Activated T-cell treated with anti-CD3 and anti-CD28 coated beads, Interleukin-2, amount 50 U/mL, for 24 hours (primary cell): ENCODE measurements at regions not wholly inside any gene's neighbourhood (a gene's known extent, or its start where the extent isn't known, plus 50 kb on each side); places are given as distances from the start of the nearest gene placed in this dataset.

Source experiments
- DNase-seq: peaks from one replicate; pipeline ENCODE4 v3.0.0-alpha.2; 2020
- H3K27ac Mint-ChIP-seq: 2 replicates; pipeline ENCODE4 v1.8.0; 2020; ENCODE audit warnings: mild to moderate bottlenecking, mixed read lengths
- H3K27me3 Mint-ChIP-seq: 2 replicates; pipeline ENCODE4 v1.8.0; 2020; ENCODE audit warnings: mixed read lengths
- H3K36me3 Mint-ChIP-seq: 2 replicates; pipeline ENCODE4 v1.8.0; 2020; ENCODE audit warnings: low read depth, mixed read lengths
- H3K4me1 Mint-ChIP-seq: 2 replicates; pipeline ENCODE4 v1.8.0; 2020; ENCODE audit warnings: low read depth, mixed read lengths
- H3K4me3 Mint-ChIP-seq: 2 replicates; pipeline ENCODE4 v1.8.0; 2020; ENCODE audit warnings: mild to moderate bottlenecking, moderate library complexity, mixed read lengths
- H3K9me3 Mint-ChIP-seq: 2 replicates; pipeline ENCODE4 v1.8.0; 2020; ENCODE audit warnings: mixed read lengths

DNA sequence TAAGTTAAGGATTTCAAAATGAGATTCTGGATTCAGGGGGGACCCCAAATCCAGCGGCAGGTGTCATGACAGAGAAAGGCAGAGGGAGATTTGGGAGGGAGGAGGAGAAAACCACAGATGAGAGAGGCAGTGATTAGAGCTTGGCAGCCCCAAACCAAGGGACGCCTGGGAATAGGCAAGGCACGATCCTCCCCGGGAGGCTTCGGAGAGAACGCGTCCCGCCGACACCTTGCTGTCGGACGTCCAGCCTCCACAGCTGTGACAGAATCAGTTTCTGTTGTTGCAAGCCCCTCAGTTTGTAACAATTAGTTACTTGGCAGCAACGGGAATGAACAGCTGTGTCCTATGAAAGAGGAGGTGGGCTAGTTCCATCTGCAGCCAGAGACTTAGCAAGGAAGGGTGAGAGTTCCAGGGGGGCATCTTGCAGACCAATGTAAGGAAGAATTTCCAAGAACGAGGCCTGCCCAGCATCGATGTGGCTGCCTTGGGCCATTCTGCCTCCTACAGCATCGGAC is 110.7 kb upstream of the SDK2 start:
- Mint-ChIP-seq H3K36me3 (no peaks in the 10 kb centered on the region), H3K4me3 (no peak overlapping the region)

DNA sequence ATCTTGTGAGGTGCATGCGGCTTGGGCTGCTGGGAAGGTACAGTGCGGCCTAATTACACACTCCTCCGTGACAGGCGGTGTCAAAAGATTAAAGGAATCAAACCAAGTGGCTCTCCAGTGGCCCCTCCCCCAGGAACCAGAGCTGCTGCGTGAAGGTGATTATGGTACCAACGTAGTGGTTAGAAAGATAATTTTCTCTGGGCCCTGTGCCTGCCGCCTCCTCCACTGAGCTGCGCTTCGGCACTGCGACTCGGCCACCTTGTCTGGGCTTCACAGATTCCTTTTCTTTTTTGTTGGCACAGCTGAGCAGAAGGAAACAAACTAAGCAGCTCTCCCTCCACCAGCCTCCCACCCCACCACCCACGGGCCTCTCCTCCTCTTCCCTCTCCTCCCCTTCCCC is 113.2 kb upstream of the SDK2 start:
- Mint-ChIP-seq H3K27me3 (no peaks in the 10 kb centered on the region), H3K27ac (no peak overlapping the region), H3K4me1 (peaks cover 21% of the 10 kb centered on the region), H3K9me3 (no peaks in the 10 kb centered on the region), H3K4me3 (no peak overlapping the region), H3K36me3 (no peaks in the 10 kb centered on the region)
- DNase-seq = no peak

More for the DNA sequence above, 110.7 kb upstream of the SDK2 start:
- H3K27ac Mint-ChIP-seq = no peak overlapping the region
- peaks cover 14% of the 10 kb centered on the region for H3K4me1 Mint-ChIP-seq
- H3K27me3 Mint-ChIP-seq = no peaks in the 10 kb centered on the region
- H3K9me3 Mint-ChIP-seq = no peaks in the 10 kb centered on the region
- no peak for DNase-seq

DNA sequence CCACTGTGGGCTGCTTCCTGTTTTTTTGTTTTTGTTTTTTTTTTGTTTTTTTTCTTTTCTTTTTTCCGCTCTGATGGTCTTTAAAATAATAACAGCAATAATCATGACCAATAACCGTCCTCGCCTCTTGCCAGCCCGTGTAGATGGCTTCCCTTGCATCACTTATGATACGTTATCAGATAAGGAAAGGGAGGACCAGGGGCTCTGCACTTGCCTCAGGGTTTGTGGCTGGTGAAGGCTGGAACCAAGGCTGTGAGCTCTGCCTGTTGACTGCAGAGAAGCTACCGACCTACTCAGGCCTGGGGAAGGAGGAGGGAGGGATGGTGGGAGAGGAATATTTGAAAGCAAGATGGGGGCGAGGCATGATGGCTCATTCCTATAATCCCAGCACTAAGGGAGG is 114.0 kb upstream of the SDK2 start:
- H3K9me3 Mint-ChIP-seq = no peaks in the 10 kb centered on the region
- H3K4me1 Mint-ChIP-seq = peaks cover 21% of the 10 kb centered on the region
- peak overlapping the region; percentile 24 for H3K27ac Mint-ChIP-seq
- no peaks in the 10 kb centered on the region for H3K27me3 Mint-ChIP-seq
- H3K4me3 Mint-ChIP-seq = no peak overlapping the region
- H3K36me3 Mint-ChIP-seq = no peaks in the 10 kb centered on the region
- no peak for DNase-seq

DNA sequence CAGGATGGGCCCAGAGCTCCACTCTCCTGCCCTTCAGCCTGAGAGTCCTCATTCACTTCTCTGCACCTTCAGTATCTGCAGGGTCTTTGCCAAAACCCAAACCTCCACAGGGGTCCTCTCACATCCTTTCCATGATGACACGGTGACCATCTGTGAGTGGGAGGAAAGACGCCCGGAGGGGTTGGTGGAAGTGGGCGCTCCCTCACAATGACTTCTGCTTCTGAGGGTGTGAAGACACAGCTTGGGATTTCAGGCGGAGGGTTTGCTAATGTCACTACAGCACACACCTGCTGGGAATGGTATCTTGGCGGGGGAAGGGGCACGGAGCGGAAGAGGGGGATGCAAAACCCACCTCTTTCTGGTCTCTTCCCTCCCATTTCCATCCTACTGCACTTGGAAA is 115.1 kb upstream of the SDK2 start:
- DNase-seq = no peak
- Mint-ChIP-seq H3K27ac (no peak overlapping the region), H3K36me3 (no peaks in the 10 kb centered on the region), H3K4me3 (no peak overlapping the region), H3K27me3 (no peaks in the 10 kb centered on the region), H3K4me1 (peaks cover 21% of the 10 kb centered on the region), H3K9me3 (no peaks in the 10 kb centered on the region)

DNA sequence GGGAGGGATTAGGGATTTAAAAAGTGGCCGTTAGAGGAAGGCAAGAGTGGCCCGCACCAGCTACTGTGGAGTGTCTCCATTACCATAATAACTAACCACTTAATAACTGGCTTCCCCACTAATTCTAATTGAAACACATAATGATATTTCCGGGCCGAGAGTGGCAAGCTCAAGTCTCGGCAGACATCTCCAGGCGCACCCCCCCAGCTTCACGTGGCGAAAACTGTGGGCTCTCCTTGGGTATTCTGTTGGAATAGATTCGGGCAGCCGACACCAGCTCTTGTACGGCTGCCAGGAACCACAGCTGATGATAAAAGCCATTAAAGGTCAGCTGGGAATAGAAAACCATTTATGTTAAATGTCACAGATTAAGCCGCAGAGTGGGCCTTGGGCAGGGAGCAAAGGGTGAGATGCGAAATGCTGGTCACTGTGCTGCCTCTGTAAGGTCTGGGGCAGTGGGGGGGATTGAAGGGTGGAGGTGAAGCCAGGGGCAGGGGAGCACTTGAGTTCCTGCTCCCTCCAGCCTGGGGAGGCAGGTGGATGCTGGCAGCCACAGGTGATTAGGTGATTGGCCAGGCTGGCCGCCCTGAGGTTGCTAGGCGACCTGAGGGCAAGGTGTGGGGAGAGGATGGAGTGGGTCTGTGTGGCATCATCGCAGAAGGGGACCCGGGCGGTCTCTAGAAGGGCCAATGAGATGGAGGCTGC is 115.6 kb upstream of the SDK2 start:
- H3K9me3 Mint-ChIP-seq = no peaks in the 10 kb centered on the region
- H3K4me1 Mint-ChIP-seq = peaks cover 21% of the 10 kb centered on the region
- no peaks in the 10 kb centered on the region for H3K36me3 Mint-ChIP-seq
- no peak overlapping the region for H3K27ac Mint-ChIP-seq
- DNase-seq = no peak
- H3K27me3 Mint-ChIP-seq = no peaks in the 10 kb centered on the region
- H3K4me3 Mint-ChIP-seq = no peak overlapping the region

DNA sequence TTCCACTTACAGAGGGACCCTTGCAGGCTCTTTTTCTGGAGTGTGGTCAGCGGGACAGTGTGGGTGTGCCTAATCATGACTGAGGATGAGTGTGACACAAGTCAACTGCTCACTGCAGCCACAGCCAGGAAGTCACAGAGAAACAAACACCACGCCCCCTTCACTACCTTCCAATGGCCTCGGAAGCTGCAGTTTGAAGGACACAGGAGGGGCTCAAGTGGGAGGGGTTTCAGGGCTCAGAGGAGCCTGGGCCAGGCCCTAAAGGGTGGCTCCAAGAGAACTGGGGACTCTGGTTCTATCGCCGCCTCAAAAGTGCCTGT is 116.2 kb upstream of the SDK2 start:
- Mint-ChIP-seq H3K27ac (no peak overlapping the region), H3K27me3 (no peaks in the 10 kb centered on the region), H3K36me3 (no peaks in the 10 kb centered on the region)

DNA sequence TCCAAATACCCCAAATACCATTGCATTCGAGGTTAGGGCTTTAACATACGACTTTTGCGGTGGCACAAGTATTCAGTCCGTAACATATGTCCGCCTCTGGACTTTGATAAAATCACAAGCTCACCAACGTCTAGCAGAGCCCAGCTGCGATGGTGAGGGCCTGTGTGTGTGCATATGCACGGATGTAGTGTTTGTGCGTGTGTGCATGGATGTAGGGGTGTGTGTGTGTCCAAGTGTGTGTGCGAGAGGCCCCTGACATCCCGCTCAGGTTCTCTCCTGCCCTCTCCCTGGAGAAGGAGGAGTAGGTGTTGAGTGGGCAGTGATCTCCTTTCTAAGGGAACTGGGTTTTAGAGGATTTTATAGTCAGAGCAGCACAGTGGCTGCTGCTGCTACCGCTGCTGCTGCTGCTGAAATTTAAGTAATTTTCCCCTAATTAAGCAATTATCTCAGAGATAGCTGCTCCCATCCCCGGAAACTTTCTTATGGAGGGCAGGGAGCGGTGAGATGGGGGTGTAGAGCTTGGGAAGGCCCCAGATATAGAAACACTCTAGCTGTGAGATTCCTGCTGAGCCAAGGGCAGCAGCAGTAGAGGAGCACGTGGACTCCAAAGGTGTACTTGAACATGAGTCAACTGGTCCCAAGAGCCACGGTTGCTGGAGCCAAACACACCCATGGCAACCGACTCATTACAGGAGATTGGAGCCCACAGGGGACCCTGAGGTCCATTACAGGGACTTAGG is 121.7 kb upstream of the SDK2 start:
- DNase-seq = no peak
- Mint-ChIP-seq H3K36me3 (no peaks in the 10 kb centered on the region), H3K27ac (no peak overlapping the region), H3K4me1 (no peaks in the 10 kb centered on the region), H3K27me3 (no peaks in the 10 kb centered on the region), H3K9me3 (no peaks in the 10 kb centered on the region), H3K4me3 (no peak overlapping the region)

More for the DNA sequence above, 116.2 kb upstream of the SDK2 start:
- H3K9me3 Mint-ChIP-seq = no peaks in the 10 kb centered on the region
- H3K4me1 Mint-ChIP-seq = peaks cover 21% of the 10 kb centered on the region
- H3K4me3 Mint-ChIP-seq = no peak overlapping the region
- DNase-seq = no peak

DNA sequence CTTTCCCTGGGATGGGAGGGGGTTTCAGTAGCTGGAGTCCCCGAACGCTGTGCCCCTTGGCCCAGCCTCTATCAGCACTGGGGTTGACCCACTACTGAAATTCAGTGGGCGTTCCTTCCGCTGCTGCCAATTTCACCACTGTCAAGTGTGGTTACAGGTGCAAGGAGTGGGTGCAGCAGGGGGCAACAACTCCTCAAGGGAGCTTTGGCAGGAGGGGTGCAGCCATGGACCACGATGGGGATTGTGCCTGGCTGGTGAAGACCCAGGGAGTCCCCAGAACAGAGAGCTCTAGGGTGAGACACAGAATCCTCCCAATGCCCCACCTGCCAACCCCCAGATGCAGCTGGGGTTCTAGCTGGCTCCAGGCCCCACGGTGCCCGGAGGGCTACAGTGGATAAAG is 123.5 kb upstream of the SDK2 start:
- no peaks in the 10 kb centered on the region for H3K9me3 Mint-ChIP-seq
- no peaks in the 10 kb centered on the region for H3K4me1 Mint-ChIP-seq
- H3K36me3 Mint-ChIP-seq = no peaks in the 10 kb centered on the region
- no peak overlapping the region for H3K27ac Mint-ChIP-seq
- DNase-seq = no peak
- no peaks in the 10 kb centered on the region for H3K27me3 Mint-ChIP-seq
- H3K4me3 Mint-ChIP-seq = no peak overlapping the region

DNA sequence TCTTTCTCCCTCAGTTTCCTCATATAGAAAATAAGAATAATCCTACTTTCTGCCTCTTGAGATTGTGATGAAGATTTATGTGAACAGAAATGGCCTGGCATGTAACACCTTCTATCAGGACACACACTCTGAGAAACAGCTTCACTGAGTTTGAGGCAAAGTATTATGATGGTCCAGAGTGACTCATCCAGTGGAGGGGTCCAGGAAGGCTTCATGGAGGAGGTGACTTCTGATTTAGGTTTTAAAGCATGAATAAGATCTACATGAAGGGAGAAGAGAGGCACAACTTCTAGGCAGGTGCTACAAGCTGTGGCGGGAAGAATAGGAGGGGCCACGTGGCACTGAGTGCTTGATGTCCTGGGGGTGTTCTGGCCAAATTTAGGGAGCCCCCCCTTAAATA is 124.4 kb upstream of the SDK2 start:
- Mint-ChIP-seq H3K27ac (no peak overlapping the region), H3K4me1 (peaks cover 3% of the 10 kb centered on the region), H3K36me3 (no peaks in the 10 kb centered on the region), H3K4me3 (no peak overlapping the region), H3K27me3 (no peaks in the 10 kb centered on the region), H3K9me3 (no peaks in the 10 kb centered on the region)
- DNase-seq = no peak

DNA sequence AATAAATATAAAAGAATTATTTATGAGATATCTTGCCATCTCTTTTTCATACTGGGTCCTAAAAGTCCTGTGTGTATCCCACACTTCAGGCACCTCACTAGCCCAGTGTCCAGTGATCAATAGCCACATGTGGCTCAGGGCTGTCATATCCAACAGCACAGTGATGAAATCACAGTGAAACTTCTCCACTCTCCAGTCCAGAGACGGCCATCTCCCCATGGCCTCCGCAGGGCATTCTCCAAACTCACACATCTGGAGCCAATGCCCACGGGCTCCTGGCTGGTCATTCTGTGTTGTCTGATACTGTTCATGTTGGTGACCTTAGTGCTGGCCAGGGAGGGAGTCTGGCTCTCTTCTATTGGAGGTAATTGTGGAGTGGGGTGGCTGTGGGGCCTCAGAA is 125.2 kb upstream of the SDK2 start:
- Mint-ChIP-seq H3K27ac (no peak overlapping the region), H3K36me3 (no peaks in the 10 kb centered on the region), H3K9me3 (no peaks in the 10 kb centered on the region), H3K27me3 (no peaks in the 10 kb centered on the region), H3K4me3 (no peak overlapping the region), H3K4me1 (peaks cover 7% of the 10 kb centered on the region)
- DNase-seq = no peak

DNA sequence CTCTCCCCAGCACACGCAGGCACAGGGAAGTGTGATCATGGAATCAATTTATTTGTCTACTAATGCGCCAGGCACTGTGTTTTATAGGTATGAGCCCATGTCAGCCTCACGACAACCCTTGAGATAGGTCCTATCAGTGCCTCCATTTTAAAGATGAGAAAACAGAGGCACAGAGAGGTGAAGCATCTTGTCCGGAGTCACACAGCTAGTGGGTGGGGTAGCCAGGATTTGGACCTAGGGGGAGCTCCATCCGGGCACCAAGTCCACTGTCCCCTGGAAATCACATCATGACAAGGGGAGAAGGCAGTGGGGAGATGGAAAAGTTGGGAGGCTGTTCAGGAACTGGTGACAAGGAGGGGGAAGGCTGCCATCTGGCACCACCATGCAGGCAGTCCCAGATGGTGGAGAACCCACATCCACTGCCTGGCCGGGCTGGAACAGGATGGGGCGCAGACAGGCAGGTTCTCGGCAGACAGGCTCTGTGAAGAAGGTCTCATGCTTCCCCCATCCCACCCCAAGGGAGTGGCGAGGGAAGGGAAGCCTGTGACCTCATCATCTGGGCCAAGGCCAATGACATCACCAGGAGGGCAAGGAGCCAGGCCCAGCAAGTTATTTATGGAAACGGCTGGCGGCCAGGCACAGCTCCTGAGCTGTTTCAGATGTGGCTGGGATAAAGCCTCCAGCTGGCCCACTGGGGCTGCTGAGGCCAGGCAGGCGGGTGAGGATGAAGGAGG is 126.0 kb upstream of the SDK2 start:
- no peak overlapping the region for H3K4me3 Mint-ChIP-seq
- no peaks in the 10 kb centered on the region for H3K27me3 Mint-ChIP-seq
- no peaks in the 10 kb centered on the region for H3K9me3 Mint-ChIP-seq
- DNase-seq = no peak
- no peaks in the 10 kb centered on the region for H3K36me3 Mint-ChIP-seq
- H3K4me1 Mint-ChIP-seq = peaks cover 8% of the 10 kb centered on the region
- H3K27ac Mint-ChIP-seq = no peak overlapping the region

DNA sequence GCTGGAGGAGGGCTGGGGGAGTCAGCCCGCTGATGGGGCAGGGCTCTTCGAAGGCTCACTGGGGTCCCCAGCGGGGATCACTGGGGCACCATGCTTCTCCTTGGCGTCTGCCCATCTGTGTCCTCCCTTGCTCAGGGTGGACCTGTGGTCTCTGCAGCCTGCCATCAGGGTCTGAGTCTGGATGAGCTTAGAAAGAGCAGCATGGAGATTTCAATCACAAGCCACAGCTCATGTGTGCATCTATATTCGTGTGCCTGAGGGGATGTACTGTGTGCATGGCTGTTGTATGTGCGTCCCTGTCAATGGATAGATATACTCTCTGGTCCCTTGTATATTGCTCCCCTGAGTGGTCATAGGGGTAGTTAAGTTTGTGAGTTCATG is 126.6 kb upstream of the SDK2 start:
- no peak for DNase-seq
- Mint-ChIP-seq H3K27ac (no peak overlapping the region), H3K27me3 (no peaks in the 10 kb centered on the region), H3K4me1 (peaks cover 8% of the 10 kb centered on the region), H3K36me3 (no peaks in the 10 kb centered on the region), H3K9me3 (no peaks in the 10 kb centered on the region), H3K4me3 (no peak overlapping the region)

DNA sequence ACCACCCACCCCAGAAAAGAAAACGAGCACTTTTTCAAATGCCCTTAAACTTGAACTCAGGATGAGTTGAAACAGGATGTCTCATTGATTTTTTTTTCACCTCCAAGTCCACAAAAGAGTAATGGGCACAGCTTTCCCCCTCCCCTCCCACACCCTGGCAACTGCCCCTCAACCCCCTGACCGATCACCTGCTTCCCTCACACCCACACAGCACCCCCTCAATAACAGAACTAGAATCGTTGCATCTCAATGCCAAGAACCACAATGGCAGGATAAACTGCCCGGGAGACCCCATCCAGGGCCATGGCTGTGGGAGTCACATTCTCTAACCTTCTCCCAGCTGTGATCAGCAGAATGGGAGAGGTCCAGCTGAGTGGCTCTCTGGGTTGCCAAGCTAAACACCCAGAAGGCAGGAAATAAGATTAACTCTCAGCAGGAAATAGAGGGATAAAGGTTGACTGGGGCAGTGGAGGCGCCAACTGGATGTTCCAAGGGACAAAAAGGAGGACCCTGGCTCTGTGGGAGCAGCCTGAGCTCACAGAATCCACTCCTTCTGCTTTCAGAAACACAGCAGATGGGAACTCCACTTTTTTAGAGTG is 128.0 kb upstream of the SDK2 start:
- Mint-ChIP-seq H3K27me3 (no peaks in the 10 kb centered on the region), H3K36me3 (no peaks in the 10 kb centered on the region), H3K4me3 (no peak overlapping the region), H3K9me3 (no peaks in the 10 kb centered on the region), H3K27ac (no peak overlapping the region), H3K4me1 (peaks cover 8% of the 10 kb centered on the region)
- DNase-seq = no peak

DNA sequence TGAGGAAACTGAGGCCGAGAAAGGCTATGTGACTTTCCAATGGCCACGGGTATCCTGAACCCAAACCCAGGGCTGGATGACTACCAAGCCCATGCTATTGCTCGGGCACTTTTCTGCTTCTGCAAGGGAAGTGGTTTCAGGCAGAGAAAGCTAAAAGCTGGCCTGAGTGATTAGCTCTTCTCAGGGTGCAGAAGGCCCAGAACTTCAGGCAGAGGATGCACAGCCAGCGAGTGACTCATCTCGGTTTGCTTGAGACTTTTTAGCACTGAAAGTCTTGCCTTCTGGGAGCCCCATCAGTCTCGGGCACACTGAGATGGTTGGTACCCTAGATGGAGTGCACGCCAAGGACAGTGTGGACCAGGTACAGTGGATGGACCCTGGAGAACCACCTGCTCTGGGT is 129.5 kb upstream of the SDK2 start:
- H3K36me3 Mint-ChIP-seq = no peaks in the 10 kb centered on the region
- H3K27ac Mint-ChIP-seq = no peak overlapping the region
- H3K27me3 Mint-ChIP-seq = no peaks in the 10 kb centered on the region
- no peak overlapping the region for H3K4me3 Mint-ChIP-seq
- H3K4me1 Mint-ChIP-seq = peaks cover 8% of the 10 kb centered on the region
- H3K9me3 Mint-ChIP-seq = no peaks in the 10 kb centered on the region
- DNase-seq = no peak

DNA sequence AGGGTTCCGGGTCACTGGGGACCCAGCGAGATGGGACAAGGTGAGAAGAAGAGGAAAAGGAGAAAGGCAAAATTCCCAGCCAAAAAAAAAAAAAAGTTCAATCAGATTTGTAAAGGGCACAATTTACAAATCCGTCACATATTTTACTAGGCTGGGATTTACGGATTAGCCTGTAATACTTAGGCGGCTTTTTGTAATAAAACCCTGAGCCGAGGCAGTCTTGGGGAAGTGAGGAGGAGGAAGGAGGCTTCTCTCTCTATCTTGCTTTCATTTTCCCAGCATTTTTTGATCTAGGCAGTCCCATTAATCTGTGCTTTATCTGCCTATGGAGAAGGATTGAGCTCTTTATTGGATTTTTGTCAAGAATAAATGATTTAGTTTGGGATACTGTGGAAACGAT is 130.6 kb upstream of the SDK2 start:
- no peaks in the 10 kb centered on the region for H3K27me3 Mint-ChIP-seq
- peaks cover 8% of the 10 kb centered on the region for H3K4me1 Mint-ChIP-seq
- no peaks in the 10 kb centered on the region for H3K9me3 Mint-ChIP-seq
- H3K4me3 Mint-ChIP-seq = no peak overlapping the region
- H3K27ac Mint-ChIP-seq = no peak overlapping the region
- no peak for DNase-seq
- no peaks in the 10 kb centered on the region for H3K36me3 Mint-ChIP-seq
